ENCODE measurements at regions not wholly inside any gene's neighbourhood (a gene's known extent, or its start where the extent isn't known, plus 50 kb on each side); places are given as distances from the start of the nearest gene placed in this dataset.

DNA sequence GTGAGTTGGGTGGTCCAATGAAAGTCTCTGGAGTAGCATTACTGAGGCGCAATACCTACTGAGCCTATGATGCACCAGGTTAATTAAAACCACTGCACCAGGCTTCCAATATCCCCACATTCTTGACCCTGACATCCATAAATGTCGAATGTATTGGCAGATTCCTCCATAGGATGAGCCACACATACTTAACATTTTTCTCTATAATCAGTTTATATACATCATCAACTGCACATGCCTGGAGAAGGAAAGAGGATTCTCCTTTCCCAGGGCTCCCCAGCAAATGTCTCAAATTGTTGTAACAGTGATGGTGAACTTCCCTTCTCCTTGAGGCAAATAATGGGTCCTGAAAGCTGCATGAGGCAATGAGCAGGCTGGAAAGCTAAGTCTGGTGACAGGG, 82.3 kb upstream of the LPP start:
- no peak for TF ChIP-seq CTCF (IDR thresholded peaks at IDR 0.05; ENCODE audit: low read depth, low read length)
- DNase-seq (ENCODE audit: low read depth in 2 of 2): no peak
- H3K4me3 ChIP-seq (replicated peaks in 1 of 2; ENCODE audit: low read depth in 2 of 2, low read length in 2 of 2): no peak overlapping the region

- DNase-seq (ENCODE audit: low read depth in 2 of 2): no peak
- TF ChIP-seq CTCF (IDR thresholded peaks at IDR 0.05; ENCODE audit: low read depth, low read length): no peak
- H3K4me3 ChIP-seq (replicated peaks in 1 of 2; ENCODE audit: low read depth in 2 of 2, low read length in 2 of 2): no peak overlapping the region
Measured at GRCh38 chr3:188076176-188076575, 77.8 kb upstream of the LPP start.

- TF ChIP-seq CTCF (IDR thresholded peaks at IDR 0.05; ENCODE audit: low read depth, low read length): no peak
Measured at GRCh38 chr3:188077160-188077799, 76.7 kb upstream of the LPP start.

GRCh38 chr3:188080091-188080490, 73.9 kb upstream of the LPP start:
- no peak for DNase-seq (ENCODE audit: low read depth in 2 of 2)
- no peak overlapping the region for H3K4me3 ChIP-seq (replicated peaks in 1 of 2; ENCODE audit: low read depth in 2 of 2, low read length in 2 of 2)
- TF ChIP-seq CTCF (IDR thresholded peaks at IDR 0.05; ENCODE audit: low read depth, low read length): no peak

More at GRCh38 chr3:188077160-188077799, 76.7 kb upstream of the LPP start:
- no peak overlapping the region for H3K4me3 ChIP-seq (replicated peaks in 1 of 2; ENCODE audit: low read depth in 2 of 2, low read length in 2 of 2)
- DNase-seq (ENCODE audit: low read depth in 2 of 2): peak in 1 of 2 donors; percentile 46

GRCh38 chr3:188082031-188082430, 71.9 kb upstream of the LPP start:
- TF ChIP-seq CTCF (IDR thresholded peaks at IDR 0.05; ENCODE audit: low read depth, low read length): no peak
- H3K4me3 ChIP-seq (replicated peaks in 1 of 2; ENCODE audit: low read depth in 2 of 2, low read length in 2 of 2): no peak overlapping the region
- DNase-seq (ENCODE audit: low read depth in 2 of 2): peak; percentile 19 to 39

DNA sequence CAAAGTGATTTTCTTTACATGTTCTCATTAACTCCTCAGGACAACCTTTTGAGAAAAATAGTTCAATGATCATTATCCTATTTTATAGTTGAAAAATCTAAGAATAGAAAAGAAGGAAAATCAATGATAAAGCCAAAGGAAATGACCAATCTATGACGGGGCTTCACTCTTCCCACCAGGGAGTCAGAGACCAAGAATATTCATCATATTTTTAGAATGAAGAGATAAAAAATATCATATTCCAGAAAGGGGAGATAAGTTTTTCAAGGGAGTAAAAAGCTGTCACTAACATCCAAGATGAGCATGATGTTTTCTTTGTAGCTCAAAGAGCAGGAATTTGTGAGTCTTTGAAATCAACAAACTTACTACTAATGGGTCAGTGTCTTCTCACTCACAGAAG, 71.5 kb upstream of the LPP start:
- no peak overlapping the region for H3K4me3 ChIP-seq (replicated peaks in 1 of 2; ENCODE audit: low read depth in 2 of 2, low read length in 2 of 2)
- no peak for DNase-seq (ENCODE audit: low read depth in 2 of 2)
- no peak for TF ChIP-seq CTCF (IDR thresholded peaks at IDR 0.05; ENCODE audit: low read depth, low read length)

DNA sequence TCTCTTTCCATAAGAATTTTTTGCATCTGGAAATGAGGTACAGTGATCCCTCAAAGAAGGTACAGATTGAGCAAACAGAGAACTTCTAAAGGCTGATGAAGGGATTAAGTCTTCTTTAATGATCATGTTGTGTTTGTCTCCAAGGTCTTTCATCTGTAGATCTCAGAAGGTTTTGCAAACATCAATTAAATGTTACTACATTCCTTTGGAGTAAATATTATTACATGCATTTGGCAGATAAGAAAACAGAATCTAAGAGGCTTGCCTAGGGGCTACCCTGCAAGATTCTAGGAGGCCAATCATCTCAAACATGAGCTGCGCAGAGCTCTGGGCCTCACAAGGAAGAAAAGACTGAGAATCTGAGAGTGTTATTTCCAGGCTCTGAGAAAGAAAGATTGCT, 70.9 kb upstream of the LPP start:
- DNase-seq (ENCODE audit: low read depth in 2 of 2): no peak
- no peak for TF ChIP-seq CTCF (IDR thresholded peaks at IDR 0.05; ENCODE audit: low read depth, low read length)
- no peak overlapping the region for H3K4me3 ChIP-seq (replicated peaks in 1 of 2; ENCODE audit: low read depth in 2 of 2, low read length in 2 of 2)

Data from cardiac fibroblast (primary cell).